Peyer's patch (tissue), 4 donors: ENCODE measurements at regions not wholly inside any gene's neighbourhood (a gene's known extent, or its start where the extent isn't known, plus 50 kb on each side); places are given as distances from the start of the nearest gene placed in this dataset.

Experiments
- CTCF ChIP-seq, 6 experiments: fragments of 450-650 bp in 4 of 6; fragments of 200-600 bp in 2 of 6; sonication (generic) in 1 of 6; IDR thresholded peaks; one replicate each; pipeline ENCODE4 v1.5.1; 2017 to 2019; ENCODE audit warnings: antibody characterized with exemption in 6 of 6, mild to moderate bottlenecking in 3 of 6, moderate library complexity in 1 of 6
- POLR2A ChIP-seq, 2 donors: fragments of 450-650 bp; IDR thresholded peaks; one replicate each; pipeline ENCODE4 v1.5.1; 2017; ENCODE audit warnings: antibody characterized with exemption in 2 of 2, mild to moderate bottlenecking in 2 of 2, moderate library complexity in 2 of 2

GRCh38 chr9:103919605-103920209, 174.4 kb upstream of the SMC2 start:
- TF ChIP-seq POLR2A (IDR thresholded peaks at IDR 0.05) (no peak), CTCF (IDR thresholded peaks at IDR 0.05) (no peak)
